Fibroblast of lung (primary cell): ENCODE measurements at regions not wholly inside any gene's neighbourhood (a gene's known extent, or its start where the extent isn't known, plus 50 kb on each side); places are given as distances from the start of the nearest gene placed in this dataset.

Experiments
- DNase-seq, 2 donors: peaks; one replicate each; pipeline versions ENCODE4 v3.0.0 to v3.0.0-alpha.2; 2010; ENCODE audit warnings: low read depth in 2 of 2
- H2AFZ ChIP-seq: 2 replicates; pipeline ENCODE4 v1.5.1; 2012; ENCODE audit warnings: low read length, control low read depth, inconsistent platforms
- H3K27ac ChIP-seq: 2 replicates; pipeline ENCODE4 v1.5.1; 2011; ENCODE audit warnings: low read length, control low read depth; ENCODE audit not compliant: insufficient read depth
- H3K27me3 ChIP-seq: 2 replicates; pipeline ENCODE4 v1.5.1; 2011; ENCODE audit warnings: mild to moderate bottlenecking, low read length; ENCODE audit not compliant: control insufficient read depth, insufficient read depth
- H3K36me3 ChIP-seq: 2 replicates; pipeline ENCODE4 v1.5.1; 2011; ENCODE audit warnings: low read length; ENCODE audit not compliant: control insufficient read depth, insufficient read depth
- H3K4me1 ChIP-seq: 2 replicates; pipeline ENCODE4 v1.5.1; 2011; ENCODE audit warnings: low read length; ENCODE audit not compliant: control insufficient read depth, insufficient read depth; ENCODE audit errors: extremely low read depth
- H3K4me2 ChIP-seq: 2 replicates; pipeline ENCODE4 v1.5.1; 2011; ENCODE audit warnings: low read length, control low read depth; ENCODE audit not compliant: insufficient read depth; ENCODE audit errors: extremely low read depth
- H3K4me3 ChIP-seq, 4 experiments: fragments of 200-600 bp in 1 of 4; sonication (generic) in 1 of 4; replicated peaks in 1 of 4; 2 replicates each; pipeline ENCODE4 v1.5.1; 2011 to 2016; ENCODE audit warnings: low read length in 4 of 4, low read depth in 3 of 4, mild to moderate bottlenecking in 3 of 4, control low read depth in 2 of 4, inconsistent platforms in 1 of 4, mixed read lengths in 1 of 4; ENCODE audit not compliant: insufficient read depth in 1 of 4; ENCODE audit errors: control extremely low read depth in 1 of 4
- H3K79me2 ChIP-seq: 2 replicates; pipeline ENCODE4 v1.5.1; 2012; ENCODE audit warnings: mild to moderate bottlenecking, low read length, inconsistent platforms; ENCODE audit not compliant: control insufficient read depth, insufficient read depth
- H3K9ac ChIP-seq: 2 replicates; pipeline ENCODE4 v1.5.1; 2011; ENCODE audit warnings: mild to moderate bottlenecking, low read length, control low read depth; ENCODE audit not compliant: insufficient read depth
- H3K9me3 ChIP-seq: 2 replicates; pipeline ENCODE4 v1.5.1; 2012; ENCODE audit warnings: low read depth, low read length; ENCODE audit not compliant: control insufficient read depth, insufficient read depth
- H4K20me1 ChIP-seq: 2 replicates; pipeline ENCODE4 v1.5.1; 2011; ENCODE audit warnings: low read length; ENCODE audit not compliant: control insufficient read depth, insufficient read depth; ENCODE audit errors: extremely low read depth
- EZH2 ChIP-seq: IDR thresholded peaks from 2 replicates; pipeline ENCODE4 v1.5.1; 2012; ENCODE audit warnings: low read length, control low read depth, mild to moderate bottlenecking; ENCODE audit errors: missing control alignments
- TF ChIP-seq, protein P1 (sequence below), 2 donors: IDR thresholded peaks in 1 of 2; conservative IDR thresholded peaks in 1 of 2; 1 replicate in 1 of 2; 2 replicates in 1 of 2; pipeline ENCODE4 v1.5.1; 2011 to 2012; ENCODE audit warnings: low read length in 2 of 2, control low read depth in 1 of 2, inconsistent platforms in 1 of 2, low read depth in 1 of 2, mild to moderate bottlenecking in 1 of 2

DNA sequence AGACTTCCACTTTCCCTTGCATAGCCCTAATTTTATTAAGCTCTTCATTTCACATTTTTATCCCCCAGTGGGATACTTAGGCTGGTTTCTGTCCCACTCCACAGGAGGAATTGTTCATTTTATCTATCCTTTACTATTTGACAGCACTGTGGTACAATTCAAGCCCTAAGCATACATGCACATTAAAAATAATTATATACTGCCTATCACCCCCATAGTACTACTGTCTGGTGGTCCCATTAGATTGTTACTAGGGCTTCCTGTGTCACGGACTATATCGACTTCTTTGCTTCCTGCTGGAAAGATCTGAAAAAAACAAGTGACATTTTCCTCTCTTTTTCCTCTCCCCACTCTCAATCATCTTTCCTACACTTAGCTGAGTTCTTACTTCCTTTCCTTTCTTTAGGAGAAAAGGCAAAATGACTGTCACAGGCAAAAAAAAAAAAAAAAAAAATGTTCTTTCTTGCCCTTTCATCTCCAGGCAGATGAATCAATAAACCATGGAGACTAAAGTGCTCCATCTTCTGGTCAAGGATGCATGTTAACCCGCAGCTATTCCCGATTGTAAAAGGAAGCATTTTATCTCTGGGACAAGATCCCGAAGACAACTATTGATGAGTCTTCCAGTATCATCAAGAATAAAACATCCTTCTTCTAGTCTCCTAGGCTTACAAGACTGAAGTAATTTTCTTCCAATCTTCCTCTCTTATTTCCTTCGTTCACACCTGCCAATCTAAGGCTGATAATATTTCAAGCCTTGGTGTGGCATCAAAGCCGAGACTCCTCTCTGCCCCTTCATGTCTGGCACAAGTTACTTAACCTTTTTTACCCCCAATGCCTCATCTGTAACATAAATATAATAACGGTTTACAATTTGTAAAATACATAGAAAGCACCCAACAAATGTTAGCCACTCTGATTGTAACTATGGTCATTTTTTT, 94.4 kb upstream of the PLEKHG7 start:
- DNase-seq = peak; percentile 50 to 70
- Histone ChIP-seq H3K79me2 (no peaks in the 10 kb centered on the region), H3K27me3 (no peaks in the 10 kb centered on the region), H3K9ac (no peak overlapping the region), H3K4me1 (peaks cover 3% of the 10 kb centered on the region), H3K36me3 (no peaks in the 10 kb centered on the region), H2AFZ (peak overlapping the region; percentile 51), H3K9me3 (no peaks in the 10 kb centered on the region), H4K20me1 (no peaks in the 10 kb centered on the region), H3K4me3 (no peak overlapping the region), H3K27ac (no peak overlapping the region), H3K4me2 (no peak overlapping the region)
- no peak for TF ChIP-seq EZH2
- TF ChIP-seq, protein P1, sequence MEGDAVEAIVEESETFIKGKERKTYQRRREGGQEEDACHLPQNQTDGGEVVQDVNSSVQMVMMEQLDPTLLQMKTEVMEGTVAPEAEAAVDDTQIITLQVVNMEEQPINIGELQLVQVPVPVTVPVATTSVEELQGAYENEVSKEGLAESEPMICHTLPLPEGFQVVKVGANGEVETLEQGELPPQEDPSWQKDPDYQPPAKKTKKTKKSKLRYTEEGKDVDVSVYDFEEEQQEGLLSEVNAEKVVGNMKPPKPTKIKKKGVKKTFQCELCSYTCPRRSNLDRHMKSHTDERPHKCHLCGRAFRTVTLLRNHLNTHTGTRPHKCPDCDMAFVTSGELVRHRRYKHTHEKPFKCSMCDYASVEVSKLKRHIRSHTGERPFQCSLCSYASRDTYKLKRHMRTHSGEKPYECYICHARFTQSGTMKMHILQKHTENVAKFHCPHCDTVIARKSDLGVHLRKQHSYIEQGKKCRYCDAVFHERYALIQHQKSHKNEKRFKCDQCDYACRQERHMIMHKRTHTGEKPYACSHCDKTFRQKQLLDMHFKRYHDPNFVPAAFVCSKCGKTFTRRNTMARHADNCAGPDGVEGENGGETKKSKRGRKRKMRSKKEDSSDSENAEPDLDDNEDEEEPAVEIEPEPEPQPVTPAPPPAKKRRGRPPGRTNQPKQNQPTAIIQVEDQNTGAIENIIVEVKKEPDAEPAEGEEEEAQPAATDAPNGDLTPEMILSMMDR (conservative IDR thresholded peaks at IDR 0.05 in 1 of 2, IDR thresholded peaks at IDR 0.05 in 1 of 2; ENCODE audit: low read depth in 1 of 2, low read length in 2 of 2) = peak; percentile 68 to 71

DNA sequence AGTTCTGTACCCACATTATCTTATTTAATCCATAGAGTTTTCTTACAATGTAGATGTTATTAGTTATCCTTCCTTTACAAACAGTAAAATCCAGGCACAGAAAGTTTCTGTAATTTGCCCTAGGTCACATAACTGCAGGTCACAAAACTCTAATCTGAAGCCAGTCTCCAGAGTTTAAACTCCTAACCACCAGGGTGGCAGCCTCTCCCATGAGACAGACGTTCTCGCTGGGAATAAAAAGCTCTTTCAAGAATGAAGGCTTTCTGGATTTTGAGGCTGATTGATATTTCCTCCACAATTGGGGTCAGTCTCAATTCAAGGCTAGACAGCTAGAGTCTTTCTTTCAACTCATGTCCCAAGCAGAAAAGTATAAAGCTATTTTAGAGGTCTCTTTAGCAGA, 95.8 kb upstream of the PLEKHG7 start:
- peaks cover 5% of the 10 kb centered on the region for H3K4me1 ChIP-seq
- no peaks in the 10 kb centered on the region for H4K20me1 ChIP-seq
- TF ChIP-seq, protein P1 (conservative IDR thresholded peaks at IDR 0.05 in 1 of 2, IDR thresholded peaks at IDR 0.05 in 1 of 2; ENCODE audit: low read depth in 1 of 2, low read length in 2 of 2) = no peak
- TF ChIP-seq EZH2 = no peak
- H3K4me3 ChIP-seq = no peak overlapping the region
- H3K27ac ChIP-seq = no peak overlapping the region
- H3K79me2 ChIP-seq = no peaks in the 10 kb centered on the region
- H3K4me2 ChIP-seq = no peak overlapping the region
- no peak overlapping the region for H2AFZ ChIP-seq
- DNase-seq = no peak
- H3K36me3 ChIP-seq = no peaks in the 10 kb centered on the region
- no peaks in the 10 kb centered on the region for H3K27me3 ChIP-seq
- no peak overlapping the region for H3K9ac ChIP-seq
- no peaks in the 10 kb centered on the region for H3K9me3 ChIP-seq

DNA sequence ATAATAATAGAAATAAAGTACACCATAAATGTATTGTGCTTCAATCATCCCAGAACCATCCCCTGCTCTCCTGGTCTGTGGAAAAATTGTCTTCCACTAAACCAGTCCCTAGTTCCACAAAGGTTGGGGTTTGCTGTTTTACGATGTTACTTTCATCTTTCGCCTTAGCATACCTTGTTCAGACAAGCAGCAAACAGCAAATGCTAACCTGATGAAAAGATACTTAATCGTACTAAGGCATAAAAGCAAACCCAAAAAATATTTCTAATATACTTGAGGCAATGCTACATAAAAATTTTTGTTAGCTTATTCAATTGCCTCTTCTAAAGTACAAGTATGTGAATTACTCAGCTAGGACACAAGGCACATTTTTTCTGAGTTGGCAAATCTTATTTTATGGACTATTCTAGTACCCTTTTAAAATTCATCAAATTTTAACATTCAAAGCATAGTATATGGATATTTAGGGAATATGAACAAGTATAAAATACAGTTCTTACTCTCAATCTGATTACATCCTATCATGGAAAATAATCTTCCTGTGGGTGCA, 97.1 kb upstream of the PLEKHG7 start:
- Histone ChIP-seq H3K36me3 (no peaks in the 10 kb centered on the region), H3K4me3 (no peak overlapping the region), H3K79me2 (no peaks in the 10 kb centered on the region), H3K4me2 (no peak overlapping the region), H3K27me3 (no peaks in the 10 kb centered on the region), H3K9ac (no peak overlapping the region), H4K20me1 (no peaks in the 10 kb centered on the region), H3K4me1 (peaks cover 5% of the 10 kb centered on the region), H3K9me3 (no peaks in the 10 kb centered on the region), H3K27ac (no peak overlapping the region), H2AFZ (no peak overlapping the region)
- no peak for DNase-seq
- TF ChIP-seq EZH2 = no peak
- TF ChIP-seq, protein P1 (conservative IDR thresholded peaks at IDR 0.05 in 1 of 2, IDR thresholded peaks at IDR 0.05 in 1 of 2; ENCODE audit: low read depth in 1 of 2, low read length in 2 of 2) = no peak
